ENCODE measurements at regions not wholly inside any gene's neighbourhood (a gene's known extent, or its start where the extent isn't known, plus 50 kb on each side); places are given as distances from the start of the nearest gene placed in this dataset.

GRCh38 chr1:55359611-55360010, 144.4 kb upstream of the USP24 start:
- no peak for TF ChIP-seq CTCF (IDR thresholded peaks at IDR 0.05)
- no peak for TF ChIP-seq POLR2A (IDR thresholded peaks at IDR 0.05)
- TF ChIP-seq POLR2AphosphoS5 (IDR thresholded peaks at IDR 0.05) = no peak

Data from suprapubic skin (tissue), 4 donors.